GM19455 (cell line): ENCODE measurements at regions not wholly inside any gene's neighbourhood (a gene's known extent, or its start where the extent isn't known, plus 50 kb on each side); places are given as distances from the start of the nearest gene placed in this dataset.

Source experiments
- ATAC-seq: cut with Tn5 transposase; IDR thresholded peaks from one replicate; pipeline ENCODE4 v1.9.1; 2021; ENCODE audit not compliant: unreplicated experiment

GRCh38 chr17:79163071-79163470, 88.4 kb downstream of the ENGASE start:
- ATAC-seq, result no peak

GRCh38 chr17:79162012-79162963, 87.7 kb downstream of the ENGASE start:
- no peak for ATAC-seq

GRCh38 chr17:79160980-79161636, 86.5 kb downstream of the ENGASE start:
- no peak for ATAC-seq

- ATAC-seq, result no peak
Measured at GRCh38 chr17:79159926-79160325, 85.3 kb downstream of the ENGASE start.

GRCh38 chr17:79159471-79159870, 84.8 kb downstream of the ENGASE start:
- no peak for ATAC-seq

- ATAC-seq, result no peak
Measured at GRCh38 chr17:79156463-79157095, 82.0 kb downstream of the ENGASE start.

GRCh38 chr17:79155701-79156100, 81.1 kb downstream of the ENGASE start:
- ATAC-seq, result no peak

GRCh38 chr17:79154951-79155585, 80.4 kb downstream of the ENGASE start:
- no peak for ATAC-seq

GRCh38 chr17:79154446-79154845, 79.8 kb downstream of the ENGASE start:
- no peak for ATAC-seq

GRCh38 chr17:79153367-79154130, 78.9 kb downstream of the ENGASE start:
- no peak for ATAC-seq

- ATAC-seq, result no peak
Measured at GRCh38 chr17:79152636-79153035, 78.0 kb downstream of the ENGASE start.

GRCh38 chr17:79152110-79152509, 77.5 kb downstream of the ENGASE start:
- no peak for ATAC-seq

- ATAC-seq, result no peak
Measured at GRCh38 chr17:79150799-79151198, 76.2 kb downstream of the ENGASE start.

- no peak for ATAC-seq
Measured at GRCh38 chr17:79150035-79150733, 75.6 kb downstream of the ENGASE start.

GRCh38 chr17:79148584-79148983, 74.0 kb downstream of the ENGASE start:
- ATAC-seq, result no peak

GRCh38 chr17:79147746-79148506, 73.3 kb downstream of the ENGASE start:
- ATAC-seq, result no peak

- no peak for ATAC-seq
Measured at GRCh38 chr17:79146562-79146961, 71.9 kb downstream of the ENGASE start.

GRCh38 chr17:79145548-79145947, 70.9 kb downstream of the ENGASE start:
- ATAC-seq, result no peak

- no peak for ATAC-seq
Measured at GRCh38 chr17:79144133-79144532, 69.5 kb downstream of the ENGASE start.
